ENCODE measurements at regions not wholly inside any gene's neighbourhood (a gene's known extent, or its start where the extent isn't known, plus 50 kb on each side); places are given as distances from the start of the nearest gene placed in this dataset.

GRCh38 chr1:213688655-213689054, 299.1 kb upstream of the PROX1 start:
- no peak for TF ChIP-seq EZH2phosphoT487 (IDR thresholded peaks at IDR 0.05; ENCODE audit: insufficient read depth, low read depth)
- TF ChIP-seq EZH2 (IDR thresholded peaks at IDR 0.05; ENCODE audit: insufficient read depth, poor library complexity, severe bottlenecking), result no peak

Data from GM23248 (cell line).